ENCODE measurements at regions not wholly inside any gene's neighbourhood (a gene's known extent, or its start where the extent isn't known, plus 50 kb on each side); places are given as distances from the start of the nearest gene placed in this dataset.
"Not testable (repeated sequence)": the region's sequence is repeated elsewhere in the genome, so short reads cannot be mapped to it uniquely, and the experiment has no call there.

GRCh38 chrX:34576864-34577263 lies 80.2 kb downstream of the TMEM47 start:
- no peak for DNase-seq

- DNase-seq: no peak
These were observed 91.1 kb downstream of the TMEM47 start for GRCh38 chrX:34565981-34566380.

GRCh38 chrX:34563804-34564203 lies 93.3 kb downstream of the TMEM47 start:
- no peak for DNase-seq

DNA sequence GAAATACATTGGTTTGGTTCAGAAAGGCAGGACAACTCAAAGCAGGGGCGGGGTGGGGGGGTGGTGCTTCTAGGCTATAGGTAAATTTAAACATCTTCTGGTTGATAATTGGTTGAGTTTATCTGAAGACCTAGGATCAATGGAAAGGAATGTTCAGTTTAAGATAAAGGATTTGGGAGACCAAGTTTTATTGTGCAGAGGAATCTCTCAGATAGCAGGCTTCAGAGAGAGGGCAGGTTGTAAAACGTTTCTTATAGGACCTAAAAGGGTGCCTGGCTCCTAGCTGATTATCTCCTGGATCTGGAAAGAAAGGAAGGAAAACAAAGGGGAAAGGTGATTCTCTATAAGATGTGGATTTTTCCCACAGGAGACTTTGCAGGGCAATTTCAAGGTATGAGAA lies 94.0 kb downstream of the TMEM47 start:
- DNase-seq: no peak

GRCh38 chrX:34562006-34562405 lies 95.1 kb downstream of the TMEM47 start:
- no peak for DNase-seq

DNA sequence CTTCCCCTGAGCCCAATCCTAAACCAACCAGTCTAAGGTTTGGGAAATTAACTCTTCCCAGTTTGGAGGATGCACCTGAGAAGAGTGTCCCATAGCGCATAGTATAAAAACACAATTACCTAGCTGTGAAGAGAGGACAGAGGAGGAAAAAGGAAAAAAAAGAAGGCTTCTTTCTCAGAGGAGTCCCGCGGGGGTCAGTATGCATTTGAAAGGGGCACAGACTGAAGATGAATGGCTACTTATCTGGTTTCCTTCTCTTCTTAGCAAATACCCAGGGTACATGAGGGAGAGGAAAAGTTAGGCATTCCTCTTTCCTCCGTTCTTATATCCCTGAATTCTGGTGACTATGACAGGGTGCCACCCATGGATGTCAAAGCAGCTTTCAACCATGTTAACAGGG lies 96.9 kb downstream of the TMEM47 start:
- DNase-seq: no peak

- DNase-seq: no peak
These were observed 97.8 kb downstream of the TMEM47 start for GRCh38 chrX:34559325-34559724.

GRCh38 chrX:34557733-34558132 lies 99.4 kb downstream of the TMEM47 start:
- DNase-seq: no peak

DNA sequence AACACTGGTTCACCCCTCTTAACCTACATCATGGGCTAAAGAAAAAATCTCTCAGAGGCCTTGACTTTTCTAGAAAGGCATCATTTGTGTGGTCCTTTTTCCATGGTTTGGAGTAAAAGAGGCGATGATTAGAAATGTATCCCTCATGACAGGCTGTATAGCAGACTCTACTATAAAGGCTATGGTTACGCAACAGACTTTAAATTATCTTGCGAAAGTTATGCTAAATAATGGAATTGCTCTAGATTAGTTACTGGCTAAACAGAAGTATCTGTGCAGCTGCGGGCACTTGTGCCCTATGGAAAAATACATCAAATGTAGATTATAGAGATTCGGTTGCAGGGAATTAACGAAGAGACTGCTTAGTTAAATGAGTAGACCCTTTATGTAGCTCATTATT lies 101.6 kb downstream of the TMEM47 start:
- DNase-seq: no peak

DNA sequence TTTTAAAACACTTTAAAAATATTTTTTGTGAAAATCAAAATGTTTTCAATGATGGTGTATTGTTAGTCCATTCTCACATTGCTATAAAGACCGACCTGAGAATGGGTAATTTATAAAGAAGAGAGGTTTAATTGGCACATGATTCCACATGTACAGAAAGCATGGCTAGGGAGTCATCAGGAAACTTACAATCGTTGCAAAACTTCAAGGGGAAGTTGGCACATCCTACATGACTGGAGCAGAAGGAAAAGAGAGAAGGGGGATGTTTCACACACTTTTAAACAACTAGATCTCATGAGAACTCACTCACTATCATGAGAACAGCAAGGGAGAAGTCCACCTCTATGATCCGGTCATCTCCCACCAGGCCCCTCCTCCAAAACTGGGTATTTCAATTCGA lies 110.7 kb downstream of the TMEM47 start:
- no peak for DNase-seq

GRCh38 chrX:34528081-34528480 lies 129.0 kb downstream of the TMEM47 start:
- DNase-seq: no peak

GRCh38 chrX:34521563-34521962 lies 135.5 kb downstream of the TMEM47 start:
- no peak for DNase-seq

- no peak for DNase-seq
These were observed 147.7 kb downstream of the TMEM47 start for GRCh38 chrX:34509394-34509793.

DNA sequence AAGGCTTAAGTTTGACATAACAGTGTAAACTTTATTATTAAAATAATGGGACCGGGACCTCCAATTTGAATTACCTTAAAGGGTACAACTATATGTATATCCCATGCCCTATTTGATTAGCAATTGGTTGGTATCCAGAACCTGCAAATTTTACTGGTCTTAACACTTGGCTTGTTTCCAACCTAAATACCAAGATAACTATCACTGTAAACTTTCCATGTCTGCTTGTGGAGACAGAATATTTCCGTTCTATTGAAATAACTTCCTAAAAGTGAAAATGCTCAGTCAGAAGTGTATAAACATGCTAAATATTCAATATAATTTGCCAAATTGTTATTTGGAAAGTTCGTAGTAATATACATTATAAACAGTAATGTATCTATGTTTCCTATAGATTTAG lies 154.0 kb downstream of the TMEM47 start:
- DNase-seq: no peak

GRCh38 chrX:34493086-34493485 lies 164.0 kb downstream of the TMEM47 start:
- DNase-seq: no peak

- DNase-seq: no peak
These were observed 166.0 kb downstream of the TMEM47 start for GRCh38 chrX:34491126-34491525.

DNA sequence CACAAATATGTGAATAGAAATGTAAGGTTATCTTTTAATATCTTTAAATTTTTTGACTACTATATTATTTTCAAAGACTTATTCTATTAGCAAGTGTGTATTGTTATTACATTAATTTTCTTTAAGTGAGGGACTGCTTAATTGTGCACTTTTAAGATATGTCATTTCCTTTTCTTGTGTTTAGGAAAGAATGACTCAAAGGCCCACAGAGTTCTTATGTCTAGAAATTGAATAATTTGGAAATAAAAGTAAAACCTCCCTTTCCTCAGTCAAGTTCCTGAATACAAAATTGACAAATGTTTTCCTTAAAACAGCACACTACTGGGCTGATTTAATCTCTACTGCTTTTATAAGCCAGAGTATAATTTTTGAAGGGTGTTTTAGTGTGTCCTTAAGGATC lies 169.7 kb downstream of the TMEM47 start:
- no peak for DNase-seq

GRCh38 chrX:34483980-34484379 lies 173.1 kb downstream of the TMEM47 start:
- no peak for DNase-seq

GRCh38 chrX:34470507-34470906 lies 186.6 kb downstream of the TMEM47 start:
- DNase-seq: no peak

- no peak for DNase-seq
These were observed 189.6 kb downstream of the TMEM47 start for GRCh38 chrX:34467437-34467836.

DNA sequence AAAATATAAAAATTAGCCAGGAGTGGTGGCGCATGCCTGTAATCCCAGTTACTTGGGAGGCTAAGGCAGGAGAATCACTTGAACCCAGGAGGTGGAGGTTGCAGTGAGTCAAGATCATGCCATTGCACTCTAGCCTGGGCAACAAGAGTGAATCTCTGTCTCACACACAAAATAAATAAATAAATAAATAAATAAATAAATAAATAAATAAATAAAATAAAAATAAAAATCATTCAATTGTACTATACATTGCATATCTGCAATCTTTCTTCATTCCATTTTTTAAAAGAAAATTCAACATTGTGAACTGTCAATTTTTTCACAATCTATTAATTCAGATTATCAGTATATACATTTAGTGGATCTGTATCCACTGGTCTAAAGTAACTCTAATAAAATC lies 193.9 kb downstream of the TMEM47 start:
- not testable (repeated sequence) for DNase-seq

- not testable (repeated sequence) for DNase-seq
These were observed 199.2 kb downstream of the TMEM47 start for GRCh38 chrX:34457850-34458249.

GRCh38 chrX:34437586-34437985 lies 219.5 kb downstream of the TMEM47 start:
- DNase-seq: no peak

DNA sequence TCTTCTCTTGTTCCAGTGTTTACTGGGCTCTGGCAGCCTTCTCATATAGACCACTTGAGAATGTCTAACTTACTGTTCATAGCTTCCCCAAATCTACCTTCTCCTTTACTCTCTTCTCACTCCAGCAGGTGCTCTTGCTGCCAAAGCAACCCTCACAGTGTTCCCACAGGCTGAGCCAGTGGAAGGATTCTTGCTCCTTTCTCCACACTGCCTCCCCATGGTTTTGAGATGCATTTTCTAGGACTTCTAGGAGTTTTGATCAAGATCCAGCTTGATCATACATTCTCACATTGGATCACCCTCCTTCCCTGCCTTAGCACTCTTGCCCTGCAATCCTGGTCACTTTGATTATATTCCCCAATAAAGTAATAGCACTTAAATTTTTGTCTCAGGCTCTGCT lies 230.8 kb downstream of the TMEM47 start:
- no peak for DNase-seq

DNA sequence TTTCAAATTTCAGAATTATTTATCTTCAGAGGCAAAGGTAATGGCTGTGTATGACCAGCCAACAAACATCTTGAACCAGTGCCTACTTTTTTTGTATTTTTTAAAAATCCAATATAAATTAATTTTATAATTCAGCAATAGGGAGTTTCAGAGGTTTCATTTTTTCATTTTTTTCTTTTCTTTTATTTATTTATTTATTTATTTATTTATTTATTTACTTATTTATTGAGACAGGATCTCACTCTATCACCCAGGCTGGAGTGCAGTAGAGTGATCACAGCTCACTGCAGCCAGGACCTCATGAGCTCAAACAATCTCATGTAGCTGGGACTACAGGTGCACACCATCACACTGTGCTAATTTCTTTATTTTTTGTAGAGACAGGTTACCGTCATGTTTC lies 250.5 kb downstream of the TMEM47 start:
- DNase-seq: no peak
